ENCODE measurements at regions not wholly inside any gene's neighbourhood (a gene's known extent, or its start where the extent isn't known, plus 50 kb on each side); places are given as distances from the start of the nearest gene placed in this dataset.

GRCh38 chr10:47079204-47079580 lies 168.0 kb downstream of the PTPN20 start:
- no peaks in the 10 kb centered on the region for H3K9me3 ChIP-seq (ENCODE audit: low read length)
- H3K4me3 ChIP-seq (ENCODE audit: low read depth in 1 of 2, low read length in 2 of 2) = no peak overlapping the region
- H3K9ac ChIP-seq (ENCODE audit: low read length) = no peak overlapping the region
- H3K27ac ChIP-seq (ENCODE audit: low read depth, low read length) = no peak overlapping the region
- H3K4me1 ChIP-seq (ENCODE audit: insufficient read depth, low read length) = no peaks in the 10 kb centered on the region
- H3K36me3 ChIP-seq (ENCODE audit: insufficient read depth, low read length) = no peaks in the 10 kb centered on the region
- no peaks in the 10 kb centered on the region for H3K27me3 ChIP-seq (ENCODE audit: control insufficient read depth in 1 of 2, insufficient read depth in 2 of 2, low read length in 2 of 2)

GRCh38 chr10:47081264-47081663 lies 170.0 kb downstream of the PTPN20 start:
- Histone ChIP-seq H3K4me3 (ENCODE audit: low read depth in 1 of 2, low read length in 2 of 2) (no peak overlapping the region), H3K9ac (ENCODE audit: low read length) (no peak overlapping the region), H3K27ac (ENCODE audit: low read depth, low read length) (no peak overlapping the region), H3K27me3 (ENCODE audit: control insufficient read depth in 1 of 2, insufficient read depth in 2 of 2, low read length in 2 of 2) (no peaks in the 10 kb centered on the region), H3K36me3 (ENCODE audit: insufficient read depth, low read length) (no peaks in the 10 kb centered on the region), H3K4me1 (ENCODE audit: insufficient read depth, low read length) (no peaks in the 10 kb centered on the region), H3K9me3 (ENCODE audit: low read length) (no peaks in the 10 kb centered on the region)

GRCh38 chr10:47082055-47082784 lies 171.0 kb downstream of the PTPN20 start:
- no peaks in the 10 kb centered on the region for H3K36me3 ChIP-seq (ENCODE audit: insufficient read depth, low read length)
- H3K4me3 ChIP-seq (ENCODE audit: low read depth in 1 of 2, low read length in 2 of 2) = no peak overlapping the region
- no peaks in the 10 kb centered on the region for H3K27me3 ChIP-seq (ENCODE audit: control insufficient read depth in 1 of 2, insufficient read depth in 2 of 2, low read length in 2 of 2)
- no peak overlapping the region for H3K9ac ChIP-seq (ENCODE audit: low read length)
- H3K27ac ChIP-seq (ENCODE audit: low read depth, low read length) = no peak overlapping the region
- H3K9me3 ChIP-seq (ENCODE audit: low read length) = no peaks in the 10 kb centered on the region
- no peaks in the 10 kb centered on the region for H3K4me1 ChIP-seq (ENCODE audit: insufficient read depth, low read length)

- Histone ChIP-seq H3K4me1 (ENCODE audit: insufficient read depth, low read length) (no peaks in the 10 kb centered on the region), H3K4me3 (ENCODE audit: low read depth in 1 of 2, low read length in 2 of 2) (no peak overlapping the region), H3K27ac (ENCODE audit: low read depth, low read length) (no peak overlapping the region), H3K36me3 (ENCODE audit: insufficient read depth, low read length) (no peaks in the 10 kb centered on the region), H3K27me3 (ENCODE audit: control insufficient read depth in 1 of 2, insufficient read depth in 2 of 2, low read length in 2 of 2) (no peaks in the 10 kb centered on the region), H3K9me3 (ENCODE audit: low read length) (no peaks in the 10 kb centered on the region), H3K9ac (ENCODE audit: low read length) (no peak overlapping the region)
These were observed 176.4 kb downstream of the PTPN20 start for GRCh38 chr10:47087667-47088066.

GRCh38 chr10:47088656-47089354 lies 177.6 kb downstream of the PTPN20 start:
- no peak overlapping the region for H3K27ac ChIP-seq (ENCODE audit: low read depth, low read length)
- no peaks in the 10 kb centered on the region for H3K9me3 ChIP-seq (ENCODE audit: low read length)
- no peaks in the 10 kb centered on the region for H3K27me3 ChIP-seq (ENCODE audit: control insufficient read depth in 1 of 2, insufficient read depth in 2 of 2, low read length in 2 of 2)
- no peak overlapping the region for H3K4me3 ChIP-seq (ENCODE audit: low read depth in 1 of 2, low read length in 2 of 2)
- H3K9ac ChIP-seq (ENCODE audit: low read length) = no peak overlapping the region
- no peaks in the 10 kb centered on the region for H3K36me3 ChIP-seq (ENCODE audit: insufficient read depth, low read length)
- no peaks in the 10 kb centered on the region for H3K4me1 ChIP-seq (ENCODE audit: insufficient read depth, low read length)

- Histone ChIP-seq H3K4me1 (ENCODE audit: insufficient read depth, low read length) (no peaks in the 10 kb centered on the region), H3K27ac (ENCODE audit: low read depth, low read length) (no peak overlapping the region), H3K9ac (ENCODE audit: low read length) (no peak overlapping the region), H3K9me3 (ENCODE audit: low read length) (no peaks in the 10 kb centered on the region), H3K36me3 (ENCODE audit: insufficient read depth, low read length) (no peaks in the 10 kb centered on the region), H3K27me3 (ENCODE audit: control insufficient read depth in 1 of 2, insufficient read depth in 2 of 2, low read length in 2 of 2) (no peaks in the 10 kb centered on the region), H3K4me3 (ENCODE audit: low read depth in 1 of 2, low read length in 2 of 2) (no peak overlapping the region)
These were observed 178.8 kb downstream of the PTPN20 start for GRCh38 chr10:47090042-47090441.

GRCh38 chr10:47090903-47091302 lies 179.7 kb downstream of the PTPN20 start:
- H3K4me1 ChIP-seq (ENCODE audit: insufficient read depth, low read length) = no peaks in the 10 kb centered on the region
- H3K9me3 ChIP-seq (ENCODE audit: low read length) = no peaks in the 10 kb centered on the region

GRCh38 chr10:47091421-47091820 lies 180.2 kb downstream of the PTPN20 start:
- Histone ChIP-seq H3K4me1 (ENCODE audit: insufficient read depth, low read length) (no peaks in the 10 kb centered on the region), H3K27ac (ENCODE audit: low read depth, low read length) (no peak overlapping the region), H3K4me3 (ENCODE audit: low read depth in 1 of 2, low read length in 2 of 2) (no peak overlapping the region), H3K36me3 (ENCODE audit: insufficient read depth, low read length) (no peaks in the 10 kb centered on the region), H3K9me3 (ENCODE audit: low read length) (no peaks in the 10 kb centered on the region), H3K9ac (ENCODE audit: low read length) (no peak overlapping the region), H3K27me3 (ENCODE audit: control insufficient read depth in 1 of 2, insufficient read depth in 2 of 2, low read length in 2 of 2) (no peaks in the 10 kb centered on the region)

More at GRCh38 chr10:47090903-47091302, 179.7 kb downstream of the PTPN20 start:
- Histone ChIP-seq H3K36me3 (ENCODE audit: insufficient read depth, low read length) (no peaks in the 10 kb centered on the region), H3K4me3 (ENCODE audit: low read depth in 1 of 2, low read length in 2 of 2) (no peak overlapping the region), H3K9ac (ENCODE audit: low read length) (no peak overlapping the region), H3K27me3 (ENCODE audit: control insufficient read depth in 1 of 2, insufficient read depth in 2 of 2, low read length in 2 of 2) (no peaks in the 10 kb centered on the region), H3K27ac (ENCODE audit: low read depth, low read length) (no peak overlapping the region)

GRCh38 chr10:47092376-47092775 lies 181.1 kb downstream of the PTPN20 start:
- H3K36me3 ChIP-seq (ENCODE audit: insufficient read depth, low read length) = no peaks in the 10 kb centered on the region
- H3K9ac ChIP-seq (ENCODE audit: low read length) = no peak overlapping the region
- no peaks in the 10 kb centered on the region for H3K9me3 ChIP-seq (ENCODE audit: low read length)
- H3K27ac ChIP-seq (ENCODE audit: low read depth, low read length) = no peak overlapping the region
- no peak overlapping the region for H3K4me3 ChIP-seq (ENCODE audit: low read depth in 1 of 2, low read length in 2 of 2)
- no peaks in the 10 kb centered on the region for H3K27me3 ChIP-seq (ENCODE audit: control insufficient read depth in 1 of 2, insufficient read depth in 2 of 2, low read length in 2 of 2)
- H3K4me1 ChIP-seq (ENCODE audit: insufficient read depth, low read length) = no peaks in the 10 kb centered on the region

GRCh38 chr10:47092831-47093230 lies 181.6 kb downstream of the PTPN20 start:
- H3K27ac ChIP-seq (ENCODE audit: low read depth, low read length) = no peak overlapping the region
- no peaks in the 10 kb centered on the region for H3K4me1 ChIP-seq (ENCODE audit: insufficient read depth, low read length)
- H3K27me3 ChIP-seq (ENCODE audit: control insufficient read depth in 1 of 2, insufficient read depth in 2 of 2, low read length in 2 of 2) = no peaks in the 10 kb centered on the region
- no peak overlapping the region for H3K9ac ChIP-seq (ENCODE audit: low read length)
- H3K4me3 ChIP-seq (ENCODE audit: low read depth in 1 of 2, low read length in 2 of 2) = no peak overlapping the region
- H3K9me3 ChIP-seq (ENCODE audit: low read length) = no peaks in the 10 kb centered on the region
- no peaks in the 10 kb centered on the region for H3K36me3 ChIP-seq (ENCODE audit: insufficient read depth, low read length)

GRCh38 chr10:47094126-47094525 lies 182.9 kb downstream of the PTPN20 start:
- H3K9me3 ChIP-seq (ENCODE audit: low read length) = no peaks in the 10 kb centered on the region
- H3K9ac ChIP-seq (ENCODE audit: low read length) = no peak overlapping the region
- no peaks in the 10 kb centered on the region for H3K36me3 ChIP-seq (ENCODE audit: insufficient read depth, low read length)
- no peak overlapping the region for H3K27ac ChIP-seq (ENCODE audit: low read depth, low read length)
- H3K4me1 ChIP-seq (ENCODE audit: insufficient read depth, low read length) = no peaks in the 10 kb centered on the region
- no peaks in the 10 kb centered on the region for H3K27me3 ChIP-seq (ENCODE audit: control insufficient read depth in 1 of 2, insufficient read depth in 2 of 2, low read length in 2 of 2)
- no peak overlapping the region for H3K4me3 ChIP-seq (ENCODE audit: low read depth in 1 of 2, low read length in 2 of 2)

- no peaks in the 10 kb centered on the region for H3K27me3 ChIP-seq (ENCODE audit: control insufficient read depth in 1 of 2, insufficient read depth in 2 of 2, low read length in 2 of 2)
- H3K27ac ChIP-seq (ENCODE audit: low read depth, low read length) = no peak overlapping the region
- no peaks in the 10 kb centered on the region for H3K36me3 ChIP-seq (ENCODE audit: insufficient read depth, low read length)
- H3K9ac ChIP-seq (ENCODE audit: low read length) = no peak overlapping the region
- no peak overlapping the region for H3K4me3 ChIP-seq (ENCODE audit: low read depth in 1 of 2, low read length in 2 of 2)
- H3K9me3 ChIP-seq (ENCODE audit: low read length) = no peaks in the 10 kb centered on the region
- no peaks in the 10 kb centered on the region for H3K4me1 ChIP-seq (ENCODE audit: insufficient read depth, low read length)
These were observed 183.4 kb downstream of the PTPN20 start for GRCh38 chr10:47094636-47095035.
